Adrenal gland (tissue), 5 donors: ENCODE measurements at regions not wholly inside any gene's neighbourhood (a gene's known extent, or its start where the extent isn't known, plus 50 kb on each side); places are given as distances from the start of the nearest gene placed in this dataset.

Experiments used
- POLR2A ChIP-seq, 2 donors: fragments of 450-650 bp; IDR thresholded peaks; one replicate each; pipeline ENCODE4 v1.6.1; 2017; ENCODE audit warnings: antibody characterized with exemption in 2 of 2, mild to moderate bottlenecking in 2 of 2, moderate library complexity in 1 of 2
- TF ChIP-seq, protein P1 (sequence below), 6 experiments: fragments of 450-650 bp in 4 of 6; fragments of 200-600 bp in 2 of 6; sonication (generic) in 1 of 6; IDR thresholded peaks; 1 replicate in 5 of 6; 2 replicates in 1 of 6; pipeline versions ENCODE4 v1.5.1 to v1.8.0; 2016 to 2021; ENCODE audit warnings: antibody characterized with exemption in 6 of 6, mild to moderate bottlenecking in 2 of 6, moderate library complexity in 1 of 6
- donor health status: DM: no; HTN: no; CAD: no.

DNA sequence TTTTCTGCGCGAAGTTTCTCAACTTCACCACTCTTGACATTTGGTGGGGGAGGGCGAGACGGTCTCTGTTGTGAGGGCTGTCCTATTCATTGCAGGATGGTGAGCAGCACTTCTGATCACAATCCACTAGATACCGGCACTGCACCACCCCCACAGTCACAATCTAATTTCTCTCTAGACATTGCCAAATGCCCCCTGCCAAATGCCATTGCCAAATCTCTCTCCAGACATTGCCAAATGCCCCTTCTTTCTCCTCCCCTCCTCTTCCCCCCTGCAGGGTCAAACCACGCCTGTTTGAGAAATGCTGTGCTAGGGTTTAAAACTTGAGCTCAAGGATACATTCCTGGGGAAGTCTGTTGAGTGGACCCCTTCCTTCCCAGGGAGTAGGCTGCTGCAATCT lies 603.5 kb upstream of the CDH4 start:
- TF ChIP-seq, protein P1, sequence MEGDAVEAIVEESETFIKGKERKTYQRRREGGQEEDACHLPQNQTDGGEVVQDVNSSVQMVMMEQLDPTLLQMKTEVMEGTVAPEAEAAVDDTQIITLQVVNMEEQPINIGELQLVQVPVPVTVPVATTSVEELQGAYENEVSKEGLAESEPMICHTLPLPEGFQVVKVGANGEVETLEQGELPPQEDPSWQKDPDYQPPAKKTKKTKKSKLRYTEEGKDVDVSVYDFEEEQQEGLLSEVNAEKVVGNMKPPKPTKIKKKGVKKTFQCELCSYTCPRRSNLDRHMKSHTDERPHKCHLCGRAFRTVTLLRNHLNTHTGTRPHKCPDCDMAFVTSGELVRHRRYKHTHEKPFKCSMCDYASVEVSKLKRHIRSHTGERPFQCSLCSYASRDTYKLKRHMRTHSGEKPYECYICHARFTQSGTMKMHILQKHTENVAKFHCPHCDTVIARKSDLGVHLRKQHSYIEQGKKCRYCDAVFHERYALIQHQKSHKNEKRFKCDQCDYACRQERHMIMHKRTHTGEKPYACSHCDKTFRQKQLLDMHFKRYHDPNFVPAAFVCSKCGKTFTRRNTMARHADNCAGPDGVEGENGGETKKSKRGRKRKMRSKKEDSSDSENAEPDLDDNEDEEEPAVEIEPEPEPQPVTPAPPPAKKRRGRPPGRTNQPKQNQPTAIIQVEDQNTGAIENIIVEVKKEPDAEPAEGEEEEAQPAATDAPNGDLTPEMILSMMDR (IDR thresholded peaks at IDR 0.05) = no peak
- no peak for TF ChIP-seq POLR2A (IDR thresholded peaks at IDR 0.05)
